Keratinocyte (primary cell): ENCODE measurements at regions not wholly inside any gene's neighbourhood (a gene's known extent, or its start where the extent isn't known, plus 50 kb on each side); places are given as distances from the start of the nearest gene placed in this dataset.

Experiments used
- DNase-seq: peaks from one replicate; pipeline ENCODE4 v3.0.0-alpha.2; 2011; ENCODE audit warnings: low read depth, missing footprints, low spot score
- FAIRE-seq: peaks from 2 replicates; lab custom pipeline; 2011; peaks lifted over from hg19 to GRCh38; lab: Jason Lieb, UNC
- H2AFZ ChIP-seq: 2 replicates; pipeline ENCODE4 v1.6.0; 2012; ENCODE audit warnings: low read length, control low read depth, inconsistent platforms; ENCODE audit not compliant: control insufficient read depth
- H3K27ac ChIP-seq: 2 replicates; pipeline ENCODE4 v1.5.1; 2011; ENCODE audit warnings: low read length; ENCODE audit not compliant: control insufficient read depth, insufficient read depth
- H3K27me3 ChIP-seq: 3 replicates; pipeline ENCODE4 v1.6.0; 2011; ENCODE audit warnings: low read length; ENCODE audit not compliant: control insufficient read depth, insufficient read depth; ENCODE audit errors: extremely low read depth
- H3K36me3 ChIP-seq, 2 experiments: 2 replicates in 1 of 2; 3 replicates in 1 of 2; pipeline ENCODE4 v1.5.1; 2011; ENCODE audit warnings: low read length in 2 of 2, mild to moderate bottlenecking in 1 of 2; ENCODE audit not compliant: control insufficient read depth in 2 of 2, insufficient read depth in 2 of 2; ENCODE audit errors: extremely low read depth in 1 of 2
- H3K4me1 ChIP-seq: 3 replicates; pipeline ENCODE4 v1.5.1; 2011; ENCODE audit warnings: low read length; ENCODE audit not compliant: control insufficient read depth, insufficient read depth; ENCODE audit errors: extremely low read depth
- H3K4me2 ChIP-seq: 3 replicates; pipeline ENCODE4 v1.6.0; 2011; ENCODE audit warnings: low read depth, low read length; ENCODE audit not compliant: control insufficient read depth, insufficient read depth; ENCODE audit errors: extremely low read depth
- H3K4me3 ChIP-seq, 3 experiments: fragments of 200-600 bp in 1 of 3; sonication (generic) in 1 of 3; 2 replicates in 2 of 3; 3 replicates in 1 of 3; pipeline ENCODE4 v1.5.1; 2011 to 2016; ENCODE audit warnings: low read length in 3 of 3, mild to moderate bottlenecking in 3 of 3, control low read depth in 2 of 3, inconsistent platforms in 1 of 3, low read depth in 1 of 3, mixed read lengths in 1 of 3, mixed run types in 1 of 3, moderate library complexity in 1 of 3; ENCODE audit not compliant: control insufficient read depth in 2 of 3, insufficient read depth in 2 of 3; ENCODE audit errors: extremely low read depth in 1 of 3
- H3K79me2 ChIP-seq: 2 replicates; pipeline ENCODE4 v1.6.0; 2012; ENCODE audit warnings: low read length; ENCODE audit not compliant: control insufficient read depth, insufficient read depth
- H3K9ac ChIP-seq: 3 replicates; pipeline ENCODE4 v1.6.0; 2011; ENCODE audit warnings: low read length; ENCODE audit not compliant: control insufficient read depth, insufficient read depth; ENCODE audit errors: extremely low read depth
- H3K9me1 ChIP-seq: 3 replicates; pipeline ENCODE4 v1.6.0; 2011; ENCODE audit warnings: low read length; ENCODE audit not compliant: control insufficient read depth, insufficient read depth; ENCODE audit errors: extremely low read depth
- H3K9me3 ChIP-seq: 2 replicates; pipeline ENCODE4 v1.5.1; 2012; ENCODE audit warnings: low read depth, low read length; ENCODE audit not compliant: control insufficient read depth
- H4K20me1 ChIP-seq: 3 replicates; pipeline ENCODE4 v1.6.0; 2011; ENCODE audit warnings: low read length; ENCODE audit not compliant: control insufficient read depth, insufficient read depth; ENCODE audit errors: extremely low read depth
- CTCF ChIP-seq, 3 experiments: IDR thresholded peaks in 1 of 3; conservative IDR thresholded peaks in 1 of 3; optimal IDR thresholded peaks in 1 of 3; 2 replicates in 2 of 3; 3 replicates in 1 of 3; pipeline versions ENCODE3 to v1.5.1; 2011; ENCODE audit warnings: low read length in 3 of 3, mild to moderate bottlenecking in 3 of 3, moderate library complexity in 2 of 3, control low read depth in 1 of 3, inconsistent platforms in 1 of 3; ENCODE audit not compliant: insufficient read depth in 2 of 3; ENCODE audit errors: extremely low read depth in 1 of 3
- EZH2 ChIP-seq: IDR thresholded peaks from one replicate; pipeline ENCODE4 v1.6.1; 2012; ENCODE audit warnings: inconsistent platforms, mild to moderate bottlenecking, low read length, moderate library complexity
- dilution Hi-C: fragments of 300-500 bp; cut with MboI; formaldehyde crosslinking; loops from one replicate; pipeline ENCODE4 v1.7.0; 2020; ENCODE audit warnings: low sequenced_read_pairs; ENCODE audit not compliant: extremely low pct_ligation_motif_present

DNA sequence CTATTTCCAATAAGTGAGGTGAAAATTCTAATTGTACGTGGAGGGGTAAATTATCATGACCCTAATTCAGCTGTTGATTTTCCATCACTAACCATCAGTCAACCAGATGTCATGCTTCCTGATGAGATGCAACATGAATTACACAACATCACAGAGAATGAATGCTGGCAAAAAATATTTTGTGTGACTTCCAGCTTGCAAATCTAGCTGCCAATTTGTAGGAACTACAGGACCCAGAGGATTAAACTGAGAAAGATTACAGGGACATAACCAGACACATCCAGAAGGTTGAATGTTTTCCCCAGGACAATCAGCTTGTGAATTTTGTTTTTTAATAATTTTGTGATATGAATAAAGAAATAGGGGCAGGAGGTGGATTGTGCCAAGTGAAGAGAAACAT is 349.0 kb upstream of the ATP10A start:
- Histone ChIP-seq H4K20me1 (no peaks in the 10 kb centered on the region), H3K4me1 (no peaks in the 10 kb centered on the region), H3K27me3 (no peaks in the 10 kb centered on the region), H3K4me3 (no peak overlapping the region), H3K4me2 (no peak overlapping the region), H2AFZ (no peak overlapping the region), H3K27ac (no peak overlapping the region), H3K79me2 (no peaks in the 10 kb centered on the region), H3K9ac (no peak overlapping the region), H3K9me1 (no peaks in the 10 kb centered on the region), H3K9me3 (peaks cover 1% of the 10 kb centered on the region), H3K36me3 (no peaks in the 10 kb centered on the region)
- dilution Hi-C loops, result no loop called here
- TF ChIP-seq EZH2 (no peak), CTCF (optimal IDR thresholded peaks at IDR 0.05 in 1 of 3, IDR thresholded peaks at IDR 0.05 in 1 of 3, conservative IDR thresholded peaks at IDR 0.05 in 1 of 3; ENCODE audit: extremely low read depth in 1 of 3, insufficient read depth in 2 of 3, low read length in 3 of 3) (no peak)
- FAIRE-seq, result no peak
- DNase-seq, result no peak

DNA sequence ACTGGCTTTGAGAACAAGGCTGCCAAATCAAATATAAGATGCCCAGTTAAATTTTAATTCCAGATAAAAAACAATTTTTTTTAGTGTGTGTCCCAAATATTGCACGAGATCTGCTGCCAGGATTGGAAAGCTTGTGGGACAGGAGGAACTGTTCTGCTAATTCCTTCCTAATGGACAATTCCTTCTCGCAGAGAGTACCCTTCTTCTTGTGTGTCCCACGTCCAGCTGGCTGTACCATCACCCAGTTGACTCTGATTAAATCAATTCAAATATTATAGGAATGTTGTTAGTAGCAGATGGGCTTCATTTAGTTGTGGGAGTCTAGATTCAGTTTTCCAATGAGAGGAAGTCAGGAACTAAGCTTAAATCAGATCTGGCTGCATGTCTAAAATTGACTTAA is 347.9 kb upstream of the ATP10A start:
- H3K9me1 ChIP-seq, result no peaks in the 10 kb centered on the region
- no peak for FAIRE-seq

More for the DNA sequence above, 347.9 kb upstream of the ATP10A start:
- H3K9ac ChIP-seq, result no peak overlapping the region
- H3K79me2 ChIP-seq, result no peaks in the 10 kb centered on the region
- dilution Hi-C loops, result no loop called here
- H3K4me3 ChIP-seq, result no peak overlapping the region
- no peaks in the 10 kb centered on the region for H3K36me3 ChIP-seq
- peaks cover 4% of the 10 kb centered on the region for H3K9me3 ChIP-seq
- H3K27me3 ChIP-seq, result no peaks in the 10 kb centered on the region
- H3K4me2 ChIP-seq, result no peak overlapping the region
- no peaks in the 10 kb centered on the region for H3K4me1 ChIP-seq
- H3K27ac ChIP-seq, result no peak overlapping the region
- no peaks in the 10 kb centered on the region for H4K20me1 ChIP-seq
- no peak for TF ChIP-seq EZH2
- TF ChIP-seq CTCF (optimal IDR thresholded peaks at IDR 0.05 in 1 of 3, IDR thresholded peaks at IDR 0.05 in 1 of 3, conservative IDR thresholded peaks at IDR 0.05 in 1 of 3; ENCODE audit: extremely low read depth in 1 of 3, insufficient read depth in 2 of 3, low read length in 3 of 3), result no peak
- no peak overlapping the region for H2AFZ ChIP-seq
- no peak for DNase-seq
